GM18873 (cell line): ENCODE measurements at regions not wholly inside any gene's neighbourhood (a gene's known extent, or its start where the extent isn't known, plus 50 kb on each side); places are given as distances from the start of the nearest gene placed in this dataset.
A peak's percentile ranks its signal among the peaks of the same experiment; 100 is the strongest.

Experiments used
- ATAC-seq: cut with Tn5 transposase; IDR thresholded peaks from one replicate; pipeline ENCODE4 v1.9.1; 2021; ENCODE audit warnings: mild to moderate bottlenecking, moderate library complexity, moderate number of reproducible peaks; ENCODE audit not compliant: unreplicated experiment, low FRiP score

- ATAC-seq = no peak
Observed at GRCh38 chr1:106875622-106876021, 180.9 kb upstream of the PRMT6 start.

GRCh38 chr1:106876384-106876783 lies 180.1 kb upstream of the PRMT6 start:
- no peak for ATAC-seq

- no peak for ATAC-seq
Observed at GRCh38 chr1:106879538-106879937, 176.9 kb upstream of the PRMT6 start.

DNA sequence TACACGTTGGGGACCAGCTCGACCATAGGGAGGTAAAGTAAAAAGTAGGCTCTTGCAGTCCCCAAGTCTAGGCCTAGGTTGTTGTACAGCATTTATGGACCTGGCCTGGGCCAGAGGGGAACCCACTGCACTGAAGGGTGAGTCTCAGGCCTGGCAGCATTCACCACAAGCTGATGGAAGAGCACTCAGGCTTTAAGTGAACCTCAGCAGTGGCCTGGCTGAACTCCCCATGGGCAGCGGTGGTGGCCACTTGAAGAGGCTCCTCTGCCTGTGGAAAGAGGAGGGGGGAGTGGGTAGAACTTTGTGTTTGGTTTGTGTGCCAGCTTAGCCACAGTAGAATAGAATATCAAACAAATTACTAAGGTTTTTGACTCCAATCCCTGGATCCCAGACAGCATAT lies 176.2 kb upstream of the PRMT6 start:
- no peak for ATAC-seq

DNA sequence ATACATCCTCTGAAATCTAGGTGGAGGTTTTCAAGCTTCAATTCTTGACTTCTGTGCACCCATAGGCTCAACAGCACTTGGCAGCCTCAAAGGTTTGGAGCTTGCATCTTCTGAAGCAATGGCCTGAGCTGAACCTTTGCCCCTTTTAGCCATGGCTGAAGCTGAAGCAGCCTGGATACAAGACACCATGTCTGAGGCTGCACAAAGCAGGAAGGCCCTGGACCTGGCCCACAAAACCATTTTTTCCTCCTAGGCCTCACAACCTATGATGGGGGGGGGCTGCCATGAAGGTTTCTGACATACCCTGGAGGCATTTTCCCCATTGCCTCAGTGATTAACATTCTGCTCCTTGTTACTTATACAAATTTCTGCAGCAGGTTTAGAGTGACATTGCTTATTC lies 173.3 kb upstream of the PRMT6 start:
- ATAC-seq = no peak

GRCh38 chr1:106889059-106889458 lies 167.4 kb upstream of the PRMT6 start:
- no peak for ATAC-seq

- no peak for ATAC-seq
Observed at GRCh38 chr1:106889583-106889982, 166.9 kb upstream of the PRMT6 start.

DNA sequence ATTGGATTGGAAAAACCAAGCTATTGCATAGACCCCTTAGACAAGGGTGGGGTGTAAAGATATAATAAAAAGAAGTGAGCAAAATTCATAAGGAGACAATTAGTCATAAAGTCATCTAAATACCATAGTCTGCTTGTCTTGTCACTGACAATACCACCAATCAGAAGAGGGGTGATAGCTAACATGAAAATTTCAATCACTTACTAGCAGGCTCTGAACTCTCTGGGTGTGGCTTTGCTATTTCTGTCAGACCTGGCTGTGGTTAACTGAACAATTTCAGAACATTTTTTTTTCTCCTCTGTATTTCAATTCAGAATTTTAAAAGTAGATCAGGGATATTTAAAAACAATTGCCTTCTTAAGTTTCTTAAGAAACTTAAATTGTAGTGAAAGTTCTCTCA lies 158.5 kb upstream of the PRMT6 start:
- ATAC-seq = no peak

- ATAC-seq = no peak
Observed at GRCh38 chr1:106899644-106900043, 156.8 kb upstream of the PRMT6 start.

DNA sequence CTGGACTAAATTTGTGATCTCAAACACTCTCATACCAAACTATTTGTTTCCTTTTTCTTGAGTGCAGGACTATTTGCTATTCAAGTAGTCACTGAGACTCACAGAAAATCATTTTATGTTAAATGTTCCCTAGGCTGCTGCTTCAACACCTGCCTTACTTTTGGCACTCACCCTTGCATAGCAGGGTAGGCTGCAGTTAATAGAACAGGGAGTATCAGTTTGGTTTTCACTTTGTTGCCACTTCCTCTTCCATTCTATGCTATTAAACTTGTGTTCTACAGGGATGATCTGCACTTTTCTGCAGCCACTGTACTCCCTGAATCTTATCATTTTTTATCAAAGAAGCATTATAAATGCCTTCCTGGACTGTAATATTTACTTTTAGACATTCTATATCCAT lies 148.7 kb upstream of the PRMT6 start:
- ATAC-seq = peak; percentile 100

- no peak for ATAC-seq
Observed at GRCh38 chr1:106908689-106909088, 147.8 kb upstream of the PRMT6 start.

DNA sequence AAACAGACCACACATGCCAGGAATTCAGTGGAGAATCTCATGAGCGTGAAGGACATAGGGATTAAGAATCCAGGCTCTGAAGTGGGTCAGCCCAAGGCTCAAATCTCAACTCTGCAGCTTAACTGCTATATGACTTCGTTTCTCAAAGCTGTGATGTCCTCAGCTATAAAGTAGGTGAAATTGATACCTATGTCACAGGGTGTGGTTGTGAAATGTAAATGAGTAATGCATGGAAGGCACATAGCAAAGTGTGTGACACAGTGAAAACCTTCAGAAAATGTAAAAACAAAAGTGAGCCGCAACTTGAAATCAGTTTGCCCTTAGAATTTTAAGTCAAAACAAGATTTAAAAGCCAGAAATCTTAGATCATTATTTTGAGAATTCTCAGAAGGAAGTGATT lies 145.7 kb upstream of the PRMT6 start:
- ATAC-seq = no peak

GRCh38 chr1:106912131-106912530 lies 144.3 kb upstream of the PRMT6 start:
- ATAC-seq = no peak

- ATAC-seq = no peak
Observed at GRCh38 chr1:106921186-106921585, 135.3 kb upstream of the PRMT6 start.

- ATAC-seq = no peak
Observed at GRCh38 chr1:106924360-106924759, 132.1 kb upstream of the PRMT6 start.

DNA sequence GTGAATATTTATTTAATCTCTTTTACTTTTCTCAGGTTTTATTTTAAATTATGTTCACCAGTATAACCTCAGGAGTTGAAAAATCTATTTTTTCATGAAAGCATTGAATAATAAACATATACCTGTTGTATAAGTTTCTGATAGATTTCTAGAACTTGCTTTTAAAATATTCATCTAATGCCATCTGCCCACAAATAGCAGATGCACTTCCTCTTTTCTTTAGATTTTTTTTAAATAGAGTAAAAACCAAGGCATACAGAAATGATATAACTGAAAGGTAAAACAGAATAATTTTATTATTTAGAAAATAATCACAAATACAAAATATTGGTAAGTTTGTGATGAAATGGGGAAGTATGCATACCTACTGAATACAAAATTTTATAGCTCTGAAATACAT lies 130.7 kb upstream of the PRMT6 start:
- ATAC-seq = no peak

- ATAC-seq = no peak
Observed at GRCh38 chr1:106926803-106927582, 129.5 kb upstream of the PRMT6 start.

GRCh38 chr1:106937104-106937503 lies 119.4 kb upstream of the PRMT6 start:
- ATAC-seq = no peak

GRCh38 chr1:106944721-106945120 lies 111.8 kb upstream of the PRMT6 start:
- ATAC-seq = no peak

- ATAC-seq = no peak
Observed at GRCh38 chr1:106952776-106953175, 103.7 kb upstream of the PRMT6 start.

- ATAC-seq = no peak
Observed at GRCh38 chr1:106954661-106955229, 101.7 kb upstream of the PRMT6 start.

DNA sequence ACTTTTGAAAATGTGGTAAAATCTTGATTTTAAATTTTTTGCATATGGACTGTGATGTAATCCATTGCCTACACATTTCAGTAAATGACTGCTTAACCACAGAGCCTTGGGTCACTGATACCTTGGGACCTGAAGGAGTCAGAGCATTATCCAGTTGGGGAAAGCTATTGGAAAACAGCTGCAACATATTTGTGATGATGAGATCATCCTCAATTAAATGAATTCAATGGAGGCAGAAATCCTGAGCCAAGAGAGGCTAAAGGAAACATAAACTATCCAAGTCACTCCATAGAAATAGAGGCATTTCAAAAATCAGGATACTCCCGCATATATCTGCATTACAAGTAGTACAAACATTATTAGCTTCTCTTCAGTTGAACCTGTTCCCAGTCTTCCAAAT lies 99.8 kb upstream of the PRMT6 start:
- ATAC-seq = no peak
